ENCODE measurements at regions not wholly inside any gene's neighbourhood (a gene's known extent, or its start where the extent isn't known, plus 50 kb on each side); places are given as distances from the start of the nearest gene placed in this dataset.

GRCh38 chr4:52372269-52372668, 286.8 kb downstream of the USP46 start:
- H3K36me3 Mint-ChIP-seq (ENCODE audit: low read depth, unreplicated experiment) = no peaks in the 10 kb centered on the region
- peaks cover 7% of the 10 kb centered on the region for H3K4me1 Mint-ChIP-seq (ENCODE audit: unreplicated experiment)
- DNase-seq (ENCODE audit: low spot score) = no peak
- peaks cover 1% of the 10 kb centered on the region for H3K27me3 Mint-ChIP-seq (ENCODE audit: unreplicated experiment)
- H3K9me3 Mint-ChIP-seq (ENCODE audit: unreplicated experiment) = no peaks in the 10 kb centered on the region
- H3K27ac Mint-ChIP-seq (ENCODE audit: unreplicated experiment) = no peak overlapping the region
- TF ChIP-seq CTCF (IDR thresholded peaks at IDR 0.05; ENCODE audit: unreplicated experiment) = no peak
- H3K4me3 Mint-ChIP-seq (ENCODE audit: unreplicated experiment) = no peak overlapping the region

- H3K4me3 Mint-ChIP-seq (ENCODE audit: unreplicated experiment) = no peak overlapping the region
- H3K27ac Mint-ChIP-seq (ENCODE audit: unreplicated experiment) = no peak overlapping the region
- TF ChIP-seq CTCF (IDR thresholded peaks at IDR 0.05; ENCODE audit: unreplicated experiment) = no peak
- no peaks in the 10 kb centered on the region for H3K9me3 Mint-ChIP-seq (ENCODE audit: unreplicated experiment)
- DNase-seq (ENCODE audit: low spot score) = no peak
- H3K27me3 Mint-ChIP-seq (ENCODE audit: unreplicated experiment) = peaks cover 1% of the 10 kb centered on the region
- peaks cover 7% of the 10 kb centered on the region for H3K4me1 Mint-ChIP-seq (ENCODE audit: unreplicated experiment)
- H3K36me3 Mint-ChIP-seq (ENCODE audit: low read depth, unreplicated experiment) = no peaks in the 10 kb centered on the region
Measured at GRCh38 chr4:52372747-52373146, 286.4 kb downstream of the USP46 start.

- no peaks in the 10 kb centered on the region for H3K9me3 Mint-ChIP-seq (ENCODE audit: unreplicated experiment)
- H3K36me3 Mint-ChIP-seq (ENCODE audit: low read depth, unreplicated experiment) = no peaks in the 10 kb centered on the region
- DNase-seq (ENCODE audit: low spot score) = no peak
- H3K4me1 Mint-ChIP-seq (ENCODE audit: unreplicated experiment) = peaks cover 7% of the 10 kb centered on the region
- no peak for TF ChIP-seq CTCF (IDR thresholded peaks at IDR 0.05; ENCODE audit: unreplicated experiment)
- H3K27me3 Mint-ChIP-seq (ENCODE audit: unreplicated experiment) = peaks cover 1% of the 10 kb centered on the region
- no peak overlapping the region for H3K4me3 Mint-ChIP-seq (ENCODE audit: unreplicated experiment)
- no peak overlapping the region for H3K27ac Mint-ChIP-seq (ENCODE audit: unreplicated experiment)
Measured at GRCh38 chr4:52373650-52374049, 285.5 kb downstream of the USP46 start.

- H3K27me3 Mint-ChIP-seq (ENCODE audit: unreplicated experiment) = no peaks in the 10 kb centered on the region
- H3K4me3 Mint-ChIP-seq (ENCODE audit: unreplicated experiment) = no peak overlapping the region
- no peaks in the 10 kb centered on the region for H3K9me3 Mint-ChIP-seq (ENCODE audit: unreplicated experiment)
- no peak overlapping the region for H3K27ac Mint-ChIP-seq (ENCODE audit: unreplicated experiment)
- no peak for DNase-seq (ENCODE audit: low spot score)
- peaks cover 7% of the 10 kb centered on the region for H3K4me1 Mint-ChIP-seq (ENCODE audit: unreplicated experiment)
- TF ChIP-seq CTCF (IDR thresholded peaks at IDR 0.05; ENCODE audit: unreplicated experiment) = no peak
- H3K36me3 Mint-ChIP-seq (ENCODE audit: low read depth, unreplicated experiment) = no peaks in the 10 kb centered on the region
Measured at GRCh38 chr4:52374877-52375276, 284.2 kb downstream of the USP46 start.

- H3K27ac Mint-ChIP-seq (ENCODE audit: unreplicated experiment) = no peak overlapping the region
- H3K9me3 Mint-ChIP-seq (ENCODE audit: unreplicated experiment) = no peaks in the 10 kb centered on the region
- DNase-seq (ENCODE audit: low spot score) = peak; percentile 42
- H3K27me3 Mint-ChIP-seq (ENCODE audit: unreplicated experiment) = no peaks in the 10 kb centered on the region
- no peak overlapping the region for H3K4me3 Mint-ChIP-seq (ENCODE audit: unreplicated experiment)
- H3K36me3 Mint-ChIP-seq (ENCODE audit: low read depth, unreplicated experiment) = no peaks in the 10 kb centered on the region
- peaks cover 7% of the 10 kb centered on the region for H3K4me1 Mint-ChIP-seq (ENCODE audit: unreplicated experiment)
- peak; percentile 95 for TF ChIP-seq CTCF (IDR thresholded peaks at IDR 0.05; ENCODE audit: unreplicated experiment)
Measured at GRCh38 chr4:52376132-52376704, 282.9 kb downstream of the USP46 start.

Measured in endothelial cell (in vitro differentiated cells).